ENCODE measurements at regions not wholly inside any gene's neighbourhood (a gene's known extent, or its start where the extent isn't known, plus 50 kb on each side); places are given as distances from the start of the nearest gene placed in this dataset.

DNA sequence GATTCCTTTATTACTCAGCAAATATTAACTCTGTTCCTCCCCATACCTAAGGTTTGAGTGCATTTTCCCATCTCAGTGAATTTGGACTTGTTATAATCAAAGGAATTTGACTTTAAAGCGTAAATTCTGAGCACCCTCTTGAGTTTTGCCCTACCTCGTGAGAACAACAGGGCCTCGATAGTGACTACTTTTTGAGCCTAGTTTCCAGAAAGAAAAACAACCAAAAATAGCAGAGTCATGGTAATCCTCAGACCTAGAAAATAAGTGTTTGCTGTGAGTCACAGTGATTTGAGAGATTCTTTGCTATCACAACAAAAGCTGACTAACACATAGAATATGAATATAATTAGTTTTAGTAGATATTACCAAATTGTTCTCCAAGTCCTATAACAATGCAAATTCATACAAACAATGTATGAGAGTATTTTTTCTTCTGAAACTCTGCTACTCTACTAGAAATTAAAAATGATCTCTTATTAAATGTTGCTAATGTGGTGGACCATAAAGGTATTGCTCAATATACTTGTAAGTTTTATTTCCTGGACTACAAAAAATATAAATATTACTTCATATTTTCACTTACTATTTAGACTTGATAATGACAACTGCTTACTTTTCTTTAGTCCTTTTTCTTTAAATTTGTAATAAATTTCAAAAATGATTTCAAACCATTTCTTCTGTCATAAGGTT lies 759.7 kb downstream of the BRINP1 start:
- TF ChIP-seq, protein P1, sequence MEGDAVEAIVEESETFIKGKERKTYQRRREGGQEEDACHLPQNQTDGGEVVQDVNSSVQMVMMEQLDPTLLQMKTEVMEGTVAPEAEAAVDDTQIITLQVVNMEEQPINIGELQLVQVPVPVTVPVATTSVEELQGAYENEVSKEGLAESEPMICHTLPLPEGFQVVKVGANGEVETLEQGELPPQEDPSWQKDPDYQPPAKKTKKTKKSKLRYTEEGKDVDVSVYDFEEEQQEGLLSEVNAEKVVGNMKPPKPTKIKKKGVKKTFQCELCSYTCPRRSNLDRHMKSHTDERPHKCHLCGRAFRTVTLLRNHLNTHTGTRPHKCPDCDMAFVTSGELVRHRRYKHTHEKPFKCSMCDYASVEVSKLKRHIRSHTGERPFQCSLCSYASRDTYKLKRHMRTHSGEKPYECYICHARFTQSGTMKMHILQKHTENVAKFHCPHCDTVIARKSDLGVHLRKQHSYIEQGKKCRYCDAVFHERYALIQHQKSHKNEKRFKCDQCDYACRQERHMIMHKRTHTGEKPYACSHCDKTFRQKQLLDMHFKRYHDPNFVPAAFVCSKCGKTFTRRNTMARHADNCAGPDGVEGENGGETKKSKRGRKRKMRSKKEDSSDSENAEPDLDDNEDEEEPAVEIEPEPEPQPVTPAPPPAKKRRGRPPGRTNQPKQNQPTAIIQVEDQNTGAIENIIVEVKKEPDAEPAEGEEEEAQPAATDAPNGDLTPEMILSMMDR (IDR thresholded peaks at IDR 0.05; ENCODE audit: low read length), result no peak
- no peak for TF ChIP-seq EZH2 (IDR thresholded peaks at IDR 0.05; ENCODE audit: borderline replicate concordance, low read length)

All from OCI-LY1 (cell line).